ENCODE measurements at regions not wholly inside any gene's neighbourhood (a gene's known extent, or its start where the extent isn't known, plus 50 kb on each side); places are given as distances from the start of the nearest gene placed in this dataset.

GRCh38 chr22:22711532-22711913, 67.1 kb downstream of the GGTLC2 start:
- Histone ChIP-seq H3K79me2 (ENCODE audit: insufficient read depth, low read depth) (no peaks in the 10 kb centered on the region), H3K4me1 (ENCODE audit: low read depth, poor library complexity, severe bottlenecking) (no peaks in the 10 kb centered on the region), H3K36me3 (ENCODE audit: insufficient read depth) (no peaks in the 10 kb centered on the region), H4K20me1 (ENCODE audit: insufficient read depth) (no peaks in the 10 kb centered on the region), H3K4me2 (no peak overlapping the region), H3K4me3 (IDR thresholded peaks at IDR 0.05; ENCODE audit: insufficient read depth, low read depth, low read length) (no peak overlapping the region), H3K27me3 (ENCODE audit: insufficient read depth, low read depth) (no peaks in the 10 kb centered on the region), H2AFZ (ENCODE audit: low read depth) (no peak overlapping the region), H3K27ac (no peak overlapping the region), H3K9ac (no peak overlapping the region)
- no peak for TF ChIP-seq CTCF (conservative IDR thresholded peaks at IDR 0.05; ENCODE audit: low read depth, low read length)

- no peaks in the 10 kb centered on the region for H3K36me3 ChIP-seq (ENCODE audit: insufficient read depth)
- no peaks in the 10 kb centered on the region for H4K20me1 ChIP-seq (ENCODE audit: insufficient read depth)
- TF ChIP-seq CTCF (conservative IDR thresholded peaks at IDR 0.05; ENCODE audit: low read depth, low read length), result no peak
- H2AFZ ChIP-seq (ENCODE audit: low read depth), result no peak overlapping the region
- H3K79me2 ChIP-seq (ENCODE audit: insufficient read depth, low read depth), result no peaks in the 10 kb centered on the region
- H3K27me3 ChIP-seq (ENCODE audit: insufficient read depth, low read depth), result no peaks in the 10 kb centered on the region
- H3K4me3 ChIP-seq (IDR thresholded peaks at IDR 0.05; ENCODE audit: insufficient read depth, low read depth, low read length), result no peak overlapping the region
- no peak overlapping the region for H3K27ac ChIP-seq
- no peak overlapping the region for H3K4me2 ChIP-seq
- no peaks in the 10 kb centered on the region for H3K4me1 ChIP-seq (ENCODE audit: low read depth, poor library complexity, severe bottlenecking)
- no peak overlapping the region for H3K9ac ChIP-seq
These were observed 67.8 kb downstream of the GGTLC2 start for GRCh38 chr22:22712092-22712658.

- Histone ChIP-seq H3K4me2 (no peak overlapping the region), H3K4me3 (IDR thresholded peaks at IDR 0.05; ENCODE audit: insufficient read depth, low read depth, low read length) (no peak overlapping the region), H3K4me1 (ENCODE audit: low read depth, poor library complexity, severe bottlenecking) (no peaks in the 10 kb centered on the region), H3K9ac (no peak overlapping the region), H3K36me3 (ENCODE audit: insufficient read depth) (no peaks in the 10 kb centered on the region), H4K20me1 (ENCODE audit: insufficient read depth) (no peaks in the 10 kb centered on the region), H2AFZ (ENCODE audit: low read depth) (no peak overlapping the region), H3K27ac (no peak overlapping the region), H3K27me3 (ENCODE audit: insufficient read depth, low read depth) (no peaks in the 10 kb centered on the region), H3K79me2 (ENCODE audit: insufficient read depth, low read depth) (no peaks in the 10 kb centered on the region)
- TF ChIP-seq CTCF (conservative IDR thresholded peaks at IDR 0.05; ENCODE audit: low read depth, low read length), result no peak
These were observed 68.4 kb downstream of the GGTLC2 start for GRCh38 chr22:22712666-22713365.

- Histone ChIP-seq H3K9ac (no peak overlapping the region), H4K20me1 (ENCODE audit: insufficient read depth) (no peaks in the 10 kb centered on the region), H3K4me1 (ENCODE audit: low read depth, poor library complexity, severe bottlenecking) (no peaks in the 10 kb centered on the region), H3K4me2 (no peak overlapping the region), H3K4me3 (IDR thresholded peaks at IDR 0.05; ENCODE audit: insufficient read depth, low read depth, low read length) (no peak overlapping the region), H3K27me3 (ENCODE audit: insufficient read depth, low read depth) (no peaks in the 10 kb centered on the region), H3K36me3 (ENCODE audit: insufficient read depth) (no peaks in the 10 kb centered on the region), H3K79me2 (ENCODE audit: insufficient read depth, low read depth) (no peaks in the 10 kb centered on the region), H3K27ac (no peak overlapping the region), H2AFZ (ENCODE audit: low read depth) (no peak overlapping the region)
- TF ChIP-seq CTCF (conservative IDR thresholded peaks at IDR 0.05; ENCODE audit: low read depth, low read length), result no peak
These were observed 69.0 kb downstream of the GGTLC2 start for GRCh38 chr22:22713416-22713815.
